NCI-H226 (cell line): ENCODE measurements at regions not wholly inside any gene's neighbourhood (a gene's known extent, or its start where the extent isn't known, plus 50 kb on each side); places are given as distances from the start of the nearest gene placed in this dataset.
"Not testable (repeated sequence)": the region's sequence is repeated elsewhere in the genome, so short reads cannot be mapped to it uniquely, and the experiment has no call there.

Experiments used
- DNase-seq: peaks from one replicate; pipeline ENCODE4 v3.0.0-alpha.2; 2015

DNA sequence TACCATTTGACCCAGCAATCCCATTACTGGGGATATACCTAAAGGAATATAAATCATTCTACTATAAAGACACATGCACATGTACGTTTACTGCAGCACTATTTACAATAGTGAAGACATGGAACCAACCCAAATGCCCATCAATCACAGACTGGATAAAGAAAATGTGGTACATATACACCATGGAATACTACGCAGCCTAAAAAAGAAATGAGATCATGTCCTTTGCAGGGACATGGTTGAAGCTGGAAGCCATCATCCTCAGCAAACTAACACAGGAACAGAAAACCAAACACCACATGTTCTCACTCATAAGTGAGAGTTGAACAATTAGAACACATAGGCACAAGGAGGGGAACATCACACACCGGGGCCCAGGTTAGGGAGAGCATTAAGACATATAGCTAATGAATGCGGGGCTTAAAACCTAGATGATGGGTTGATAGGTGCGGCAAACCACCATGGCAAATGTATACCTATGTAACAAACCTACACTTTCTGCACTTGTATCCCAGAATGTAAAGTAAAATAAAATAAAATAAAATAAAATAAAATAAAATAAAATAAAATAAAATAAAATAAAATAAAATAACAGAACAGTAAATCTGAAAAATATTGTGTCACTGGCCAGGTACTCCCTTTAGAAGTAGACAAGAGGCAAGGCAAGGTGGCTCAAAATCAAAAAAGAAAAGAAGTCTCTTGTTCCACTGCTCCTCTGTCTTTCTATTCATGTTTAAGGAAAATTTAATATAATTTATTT, 423.8 kb upstream of the GRAMD2B start:
- DNase-seq: not testable (repeated sequence)

DNA sequence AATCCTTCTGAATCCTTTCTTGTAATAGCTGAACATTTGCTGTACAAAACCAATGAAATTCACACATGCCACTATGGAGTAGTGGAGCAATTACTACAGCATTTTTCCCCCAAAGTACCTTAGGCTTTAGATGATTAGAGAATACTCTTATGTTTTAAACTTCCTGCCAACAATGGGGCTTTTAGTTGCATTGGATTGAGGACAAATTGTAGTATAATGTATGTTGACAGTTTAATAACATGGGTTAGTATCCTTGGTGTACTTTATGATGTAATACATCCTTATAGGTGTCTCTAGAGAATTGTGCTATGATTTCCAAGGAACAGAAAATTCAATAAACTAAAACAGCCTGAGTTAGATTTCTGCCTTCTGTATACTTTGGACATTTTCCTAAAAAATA, 422.7 kb upstream of the GRAMD2B start:
- no peak for DNase-seq

DNA sequence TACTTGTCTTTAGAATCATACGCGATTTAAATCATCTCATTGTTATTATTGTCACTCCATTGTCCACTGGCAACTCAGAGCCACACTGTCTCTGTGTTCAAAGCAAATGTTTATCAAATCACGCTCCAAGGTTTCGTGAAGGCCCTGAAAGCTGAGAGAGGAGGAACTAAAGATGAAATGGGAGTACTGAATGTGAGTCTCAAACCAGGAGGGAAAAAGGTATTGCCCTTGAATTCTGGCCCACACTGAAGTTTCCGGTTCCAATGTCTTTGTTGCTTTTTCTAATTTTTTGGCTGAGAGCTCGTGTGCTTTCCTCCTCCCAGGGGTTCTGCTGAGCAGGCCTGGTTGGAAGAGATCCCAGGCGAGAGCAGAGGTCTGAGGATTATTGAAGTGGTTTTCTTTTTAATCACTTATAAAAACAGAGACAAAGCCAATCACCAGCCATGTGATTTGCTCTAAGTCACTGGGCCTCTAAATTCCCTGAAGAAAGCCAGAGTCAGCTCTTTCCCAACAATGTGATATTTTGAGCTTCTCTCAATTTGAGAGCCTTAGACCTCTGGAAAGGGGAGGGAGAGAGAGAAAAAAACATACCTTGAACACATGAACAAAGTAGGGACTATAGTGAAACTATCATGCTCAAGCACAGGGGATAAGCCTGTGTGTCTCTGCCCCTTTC, 420.8 kb upstream of the GRAMD2B start:
- DNase-seq: peak; percentile 57

DNA sequence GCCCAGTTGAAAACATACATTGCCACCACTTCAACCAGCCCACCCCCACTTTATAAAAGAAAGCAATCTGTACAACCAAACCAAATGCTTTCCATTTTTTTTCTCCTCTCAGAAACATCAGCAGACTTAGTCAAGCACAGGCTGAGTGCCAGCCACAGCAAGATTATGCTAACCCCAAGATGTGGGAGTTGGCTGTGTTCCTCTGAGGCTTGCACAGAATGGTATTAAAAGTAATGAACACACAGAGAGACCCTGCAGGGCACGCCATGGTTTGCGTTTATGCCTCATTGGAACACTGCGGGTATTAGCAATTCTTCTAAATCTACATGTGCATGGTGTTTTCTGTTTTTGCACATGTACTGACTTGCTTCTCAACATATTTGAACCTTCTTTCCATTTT, 419.9 kb upstream of the GRAMD2B start:
- DNase-seq: peak; percentile 90

DNA sequence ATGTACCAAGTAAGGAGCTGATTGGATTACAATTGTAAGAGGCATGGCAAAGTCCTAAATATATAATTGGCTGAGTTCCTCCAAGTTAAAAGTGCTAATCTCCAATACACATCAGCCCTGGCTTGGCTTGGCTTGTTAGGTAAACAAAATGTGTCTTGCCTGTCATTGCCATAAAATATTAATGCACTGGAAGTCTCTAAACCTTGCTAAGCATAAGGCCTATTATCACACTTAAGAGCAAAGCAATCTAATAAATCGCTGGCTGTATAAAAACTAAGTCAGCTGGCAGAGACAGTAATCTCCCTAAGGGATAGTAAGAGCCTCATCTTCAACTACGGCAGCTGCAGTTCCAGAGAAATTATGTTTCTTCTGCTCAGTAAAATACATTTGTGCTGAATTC, 418.6 kb upstream of the GRAMD2B start:
- no peak for DNase-seq

DNA sequence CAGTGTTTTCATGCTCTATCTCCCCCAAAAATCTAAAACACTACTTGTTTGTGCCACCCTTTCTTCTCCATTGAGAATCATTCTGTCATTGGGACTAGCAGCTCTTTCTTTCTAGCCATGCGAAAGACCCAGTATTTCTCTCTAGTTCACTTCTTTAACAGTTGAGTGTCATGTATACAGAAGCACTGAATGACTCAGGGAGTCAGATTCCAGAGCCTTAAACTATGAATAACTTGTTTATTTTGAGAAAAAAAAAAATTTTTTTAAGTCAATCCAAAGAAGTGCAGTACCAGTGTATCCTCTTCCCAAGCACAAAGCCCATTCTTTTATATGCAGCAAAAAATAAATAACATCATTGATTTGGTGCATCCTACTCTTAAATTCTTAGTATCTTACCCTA, 415.4 kb upstream of the GRAMD2B start:
- no peak for DNase-seq

DNA sequence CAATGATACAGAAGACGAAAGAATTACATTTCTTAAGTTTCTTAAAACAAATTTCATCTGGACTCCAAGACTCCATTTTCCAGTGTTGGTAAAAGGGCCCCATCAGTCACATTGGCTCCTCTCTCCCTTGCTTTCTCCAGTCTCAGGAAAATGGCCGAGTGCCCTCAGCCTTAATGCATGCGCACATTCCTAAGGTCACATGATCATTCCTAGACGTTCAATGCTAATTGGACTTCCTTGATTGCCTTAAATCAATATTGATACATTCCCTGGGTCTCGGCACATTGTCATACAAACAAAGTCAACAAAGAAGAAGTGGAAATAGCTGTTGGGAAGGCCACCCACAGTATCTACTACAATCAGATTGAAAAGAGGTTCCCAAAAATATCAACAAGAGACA, 413.6 kb upstream of the GRAMD2B start:
- no peak for DNase-seq

DNA sequence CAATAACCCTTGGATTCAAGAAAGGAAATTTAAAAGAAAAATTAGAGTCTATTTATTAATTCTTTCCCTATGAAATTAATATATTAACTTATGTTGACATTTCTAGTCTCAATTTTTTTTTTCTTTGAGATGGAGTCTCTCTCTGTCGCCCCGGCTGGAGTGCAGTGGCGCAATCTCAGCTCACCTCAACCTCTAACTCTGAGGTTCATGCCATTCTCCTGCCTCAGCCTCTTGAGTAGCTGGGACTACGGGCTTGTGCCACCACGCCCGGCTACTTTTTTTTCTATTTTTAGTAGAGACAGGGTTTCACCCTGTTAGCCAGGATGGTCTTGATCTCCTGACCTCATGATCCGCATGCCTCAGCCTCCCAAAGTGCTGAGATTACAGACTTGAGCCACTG, 411.7 kb upstream of the GRAMD2B start:
- not testable (repeated sequence) for DNase-seq

DNA sequence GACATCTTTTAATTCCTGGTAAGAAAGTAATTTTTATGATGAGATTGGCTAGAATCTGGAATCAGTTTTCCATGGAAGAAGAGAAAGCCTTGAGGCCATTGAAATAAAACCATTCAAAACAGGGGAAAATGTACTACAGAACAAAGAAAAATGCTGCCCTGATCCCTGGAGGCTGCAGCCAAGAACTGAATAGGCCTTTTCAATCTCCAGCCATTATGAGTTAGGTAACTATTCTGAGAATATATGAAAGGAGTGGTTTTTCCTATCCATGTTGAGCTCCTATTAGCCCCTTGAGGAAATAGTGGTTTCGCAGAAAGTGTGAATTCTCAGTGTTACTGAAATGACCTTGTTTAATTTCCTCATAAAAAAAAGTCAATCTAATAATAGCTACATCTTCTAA, 408.5 kb upstream of the GRAMD2B start:
- no peak for DNase-seq

DNA sequence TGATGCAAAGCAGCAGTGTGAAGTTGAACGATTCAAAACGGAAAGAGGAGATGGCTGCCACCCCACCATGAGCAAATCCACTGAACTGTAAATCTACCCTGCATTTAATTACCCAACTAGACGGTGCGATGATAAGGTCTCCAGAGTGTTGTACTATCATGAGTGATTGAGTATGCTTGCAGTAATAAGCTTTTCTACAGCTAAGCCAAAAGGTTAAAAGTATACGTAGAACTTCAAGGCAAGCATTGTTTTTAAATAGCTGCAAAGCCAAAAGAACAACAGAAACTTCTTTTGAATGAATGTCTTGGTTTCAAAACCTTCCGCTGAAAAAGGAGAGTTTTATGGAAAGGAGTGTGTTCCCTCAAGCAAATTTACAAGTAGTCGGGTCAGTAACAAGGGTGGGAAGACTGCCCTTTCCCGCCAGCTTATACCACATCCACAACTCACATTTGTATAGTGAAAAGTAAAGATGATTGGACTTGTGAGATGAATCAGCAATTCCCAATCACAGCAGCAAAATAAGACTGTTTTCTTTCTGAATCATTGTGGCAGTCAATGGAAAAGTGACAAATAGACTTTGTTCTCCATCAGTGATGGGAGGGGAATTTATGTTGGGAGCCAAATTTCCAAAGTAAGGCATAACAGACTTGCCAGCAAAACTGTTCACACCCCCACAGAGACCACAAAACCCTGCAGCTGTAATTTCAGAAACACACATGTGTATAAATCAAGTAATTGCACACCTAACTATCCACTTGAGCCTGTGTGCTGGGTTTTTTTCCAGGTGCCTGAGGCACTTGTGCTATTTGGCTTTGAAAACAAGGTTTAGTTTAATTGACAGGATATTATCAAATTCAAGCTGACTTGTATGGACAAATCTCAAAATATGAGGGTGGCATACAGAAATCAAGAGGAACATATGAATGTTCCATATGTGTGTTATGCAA, 407.7 kb upstream of the GRAMD2B start:
- no peak for DNase-seq

DNA sequence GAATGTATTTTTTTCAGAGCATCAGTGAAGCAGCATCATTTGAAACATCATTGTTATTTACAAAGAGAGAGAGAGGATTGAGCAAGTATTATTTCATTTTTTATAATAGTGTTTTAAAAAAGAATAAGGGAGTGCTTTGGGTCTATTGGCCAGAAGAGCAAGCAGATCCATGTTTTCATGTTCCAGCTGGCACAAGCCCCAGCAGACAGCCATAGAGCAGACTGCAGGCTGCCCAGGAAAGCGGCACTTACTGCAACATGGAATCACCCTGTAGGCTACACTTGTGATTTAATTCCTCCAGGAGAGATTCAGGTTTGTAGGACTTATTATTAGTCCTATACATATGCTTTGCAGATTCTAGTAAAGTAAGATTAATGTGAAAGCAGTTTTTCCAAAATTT, 407.0 kb upstream of the GRAMD2B start:
- DNase-seq: no peak

DNA sequence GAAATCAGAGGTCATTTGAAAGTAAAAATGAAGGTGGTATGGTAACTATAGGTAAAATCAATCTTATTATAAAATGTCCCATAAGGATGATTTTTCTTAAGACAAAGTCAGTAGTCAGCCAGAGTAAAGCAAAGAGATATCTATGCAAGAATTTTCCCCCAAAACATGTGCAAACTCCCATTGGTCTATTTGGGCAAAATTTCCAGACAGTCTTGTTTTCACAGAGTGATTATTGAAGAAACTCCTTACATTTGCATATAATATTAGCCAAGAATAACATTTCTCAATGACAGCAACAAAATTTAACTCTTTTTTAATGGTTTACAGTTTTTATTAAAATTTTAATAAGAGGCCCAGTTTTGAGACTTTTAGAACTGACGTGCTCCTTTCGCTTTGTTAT, 406.1 kb upstream of the GRAMD2B start:
- DNase-seq: no peak

DNA sequence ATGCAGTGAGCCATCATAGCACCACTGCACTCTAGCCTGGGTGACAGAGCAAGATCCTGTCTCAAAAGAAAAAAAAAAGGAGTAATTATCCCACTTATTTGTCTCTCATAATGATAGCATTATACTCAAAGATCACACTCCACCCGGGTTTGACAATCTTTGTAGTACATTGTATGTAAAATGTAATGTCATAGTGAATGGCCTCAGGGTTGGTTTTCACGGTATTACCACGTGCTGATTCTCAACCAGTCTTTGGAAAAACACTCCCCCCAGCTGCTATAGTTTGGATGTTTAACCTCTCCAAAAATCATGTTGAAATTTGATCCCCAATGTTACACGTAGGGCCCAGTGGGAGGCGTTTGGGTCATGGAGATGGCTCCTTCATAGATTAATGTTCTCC, 402.4 kb upstream of the GRAMD2B start:
- DNase-seq: no peak

DNA sequence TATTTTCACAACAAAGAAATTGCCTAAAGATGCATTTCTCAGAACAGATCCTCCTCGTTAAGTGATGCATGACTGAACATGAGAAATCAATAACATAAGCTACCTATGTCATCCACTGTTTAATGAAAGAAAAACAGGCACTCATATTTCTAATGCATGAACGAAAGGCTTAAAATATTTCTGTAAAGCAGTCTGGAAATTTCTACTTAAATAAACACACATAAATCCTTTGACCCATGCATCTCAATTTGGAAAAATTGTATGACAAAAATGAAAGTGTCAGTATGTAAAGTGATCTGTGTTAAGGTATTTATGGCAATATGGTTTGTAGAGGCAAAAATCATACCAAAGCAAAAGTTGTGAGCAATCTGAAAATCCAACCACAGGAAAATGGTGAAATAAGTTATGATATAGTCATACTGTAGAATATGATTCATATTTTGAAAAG, 399.2 kb upstream of the GRAMD2B start:
- DNase-seq: no peak

DNA sequence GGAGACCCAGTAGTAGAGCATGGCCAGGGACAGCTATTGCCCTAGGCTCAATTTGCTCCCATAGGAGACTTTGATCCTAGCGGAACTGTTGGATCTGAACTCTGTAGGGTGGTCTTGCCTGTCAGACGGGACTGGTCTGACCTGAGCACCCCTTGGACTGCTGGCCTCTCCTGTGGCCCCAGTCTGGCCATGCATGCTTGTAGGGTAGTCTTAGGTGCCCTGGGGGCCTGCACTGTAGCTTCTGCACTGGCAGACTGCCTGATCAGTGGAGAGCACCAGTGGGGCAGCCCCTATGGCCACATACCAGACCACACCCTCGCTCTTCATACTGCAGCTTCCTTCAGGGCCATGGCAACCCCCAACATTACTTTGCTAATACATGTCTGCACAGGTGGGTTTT, 396.1 kb upstream of the GRAMD2B start:
- DNase-seq: no peak

DNA sequence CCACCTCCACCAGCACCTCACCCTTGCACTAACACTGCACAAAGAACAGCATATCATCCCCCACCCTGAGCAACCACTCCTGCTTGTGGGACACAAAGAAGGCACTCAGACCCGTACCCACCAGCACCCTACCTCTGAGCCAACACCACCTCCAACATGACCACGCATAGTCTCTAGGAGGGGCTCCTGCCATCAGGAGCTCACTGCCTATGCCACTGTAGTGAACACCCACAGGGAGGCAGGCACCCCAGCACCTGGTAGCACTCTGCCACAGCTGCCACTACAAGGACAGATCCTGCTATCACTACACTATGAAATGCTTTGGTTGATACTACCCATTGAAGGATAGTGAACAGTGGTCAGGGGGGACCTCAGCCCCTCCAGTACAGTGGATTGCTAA, 395.6 kb upstream of the GRAMD2B start:
- no peak for DNase-seq

DNA sequence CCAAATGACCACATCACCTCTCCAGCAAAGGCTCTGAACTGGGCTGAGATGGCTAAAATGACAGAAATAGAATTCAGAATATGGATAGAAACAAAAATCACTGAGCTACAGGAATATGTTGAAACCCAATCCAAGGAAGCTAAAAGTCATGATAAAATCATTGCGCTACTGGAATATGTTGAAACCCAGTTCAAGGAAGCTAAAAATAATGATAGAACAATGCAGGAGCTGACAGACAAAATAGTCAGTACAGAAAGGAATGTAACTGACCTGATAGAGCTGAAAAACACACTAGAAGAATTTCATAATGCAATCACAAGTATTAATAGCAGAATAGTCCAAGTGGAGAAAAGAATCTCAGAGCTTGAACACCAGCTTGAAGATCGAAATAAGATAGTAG, 394.9 kb upstream of the GRAMD2B start:
- no peak for DNase-seq

DNA sequence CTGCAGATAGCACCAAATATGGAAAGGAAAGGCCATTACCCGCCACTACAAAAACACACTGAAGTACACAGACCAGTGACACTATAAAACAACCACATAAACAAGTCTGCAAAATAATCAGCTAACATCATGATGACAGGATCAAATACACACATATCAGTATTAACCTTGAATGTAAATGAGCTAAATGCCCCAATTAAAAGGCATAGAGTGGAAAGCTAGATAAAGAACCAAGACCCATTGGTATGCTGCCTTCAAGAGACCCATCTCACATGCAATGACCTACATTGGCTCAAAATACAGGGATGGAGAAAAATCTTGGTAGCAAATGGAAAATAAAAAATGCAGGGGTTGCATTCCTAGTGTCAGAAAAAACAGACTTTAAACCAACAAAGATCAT, 393.9 kb upstream of the GRAMD2B start:
- DNase-seq: not testable (repeated sequence)

DNA sequence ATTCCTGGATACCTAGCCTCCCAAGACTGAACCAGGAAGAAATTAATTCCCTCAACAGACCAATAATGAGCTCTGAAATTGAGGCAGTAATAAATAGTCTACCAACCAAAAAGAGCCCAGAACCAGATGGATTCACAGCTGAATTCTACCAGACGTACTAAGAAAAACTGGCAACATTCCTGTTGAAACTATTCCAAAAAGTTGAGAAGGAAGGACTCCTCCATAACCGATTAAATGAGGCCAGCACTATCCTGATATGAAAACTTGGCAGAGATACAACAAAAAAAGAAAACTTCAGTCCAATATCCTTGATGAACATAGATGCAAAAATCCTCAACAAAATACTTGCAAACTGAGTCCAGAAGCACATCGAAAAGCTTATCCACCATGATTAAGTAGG, 392.5 kb upstream of the GRAMD2B start:
- DNase-seq: no peak

DNA sequence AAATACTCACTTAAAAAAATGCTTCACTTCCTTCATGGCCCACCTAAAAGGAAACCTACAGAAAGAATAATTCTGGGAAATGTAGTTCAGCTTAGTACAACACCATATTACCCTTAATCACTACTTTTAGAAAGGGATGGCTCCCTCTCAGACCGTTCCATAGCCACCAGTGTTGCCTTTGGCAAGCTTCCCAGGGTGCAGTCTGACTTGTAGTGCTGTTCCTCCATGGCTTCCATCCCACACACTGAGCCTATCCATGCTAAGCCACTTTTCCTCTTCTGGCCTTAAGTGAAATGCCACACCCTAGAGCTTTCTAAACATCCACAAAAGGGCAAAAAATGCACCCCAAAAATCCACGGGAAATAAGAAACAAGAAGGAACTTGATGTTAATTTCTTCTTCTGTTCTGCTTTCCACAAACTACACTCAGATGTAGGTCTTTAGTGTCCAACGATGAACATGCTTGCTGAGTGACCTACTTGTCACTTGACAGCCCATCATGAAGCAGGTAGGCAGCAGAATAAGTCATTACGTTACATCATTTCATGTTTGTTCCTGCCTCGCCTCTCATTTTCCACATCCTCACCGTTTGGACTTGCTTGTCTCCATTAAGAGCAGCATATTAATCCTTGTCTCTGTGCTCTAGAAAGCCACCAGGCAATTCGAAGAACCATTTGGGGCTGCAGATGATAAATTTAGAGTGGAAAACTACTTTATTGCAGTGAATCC, 391.1 kb upstream of the GRAMD2B start:
- peak; percentile 57 for DNase-seq

DNA sequence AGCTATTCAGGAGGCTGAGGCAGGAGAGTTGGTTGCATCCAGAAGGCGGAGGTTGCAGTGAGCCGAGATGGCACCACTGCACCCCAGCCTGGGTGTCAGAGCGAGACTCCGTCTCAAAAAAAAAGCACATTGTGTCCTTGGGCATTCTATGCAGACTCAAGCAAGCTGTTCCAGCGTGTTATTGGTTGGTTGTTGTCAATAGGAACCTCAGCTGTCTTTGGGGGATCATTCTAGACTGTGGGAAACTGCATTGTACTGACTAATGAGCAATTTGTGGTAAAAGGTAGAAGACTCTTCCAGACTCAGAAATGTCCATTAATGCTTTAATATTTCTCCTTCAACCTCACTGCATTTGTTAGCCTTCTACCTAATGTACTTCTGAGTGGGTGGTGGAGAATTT, 379.5 kb upstream of the GRAMD2B start:
- DNase-seq: no peak

DNA sequence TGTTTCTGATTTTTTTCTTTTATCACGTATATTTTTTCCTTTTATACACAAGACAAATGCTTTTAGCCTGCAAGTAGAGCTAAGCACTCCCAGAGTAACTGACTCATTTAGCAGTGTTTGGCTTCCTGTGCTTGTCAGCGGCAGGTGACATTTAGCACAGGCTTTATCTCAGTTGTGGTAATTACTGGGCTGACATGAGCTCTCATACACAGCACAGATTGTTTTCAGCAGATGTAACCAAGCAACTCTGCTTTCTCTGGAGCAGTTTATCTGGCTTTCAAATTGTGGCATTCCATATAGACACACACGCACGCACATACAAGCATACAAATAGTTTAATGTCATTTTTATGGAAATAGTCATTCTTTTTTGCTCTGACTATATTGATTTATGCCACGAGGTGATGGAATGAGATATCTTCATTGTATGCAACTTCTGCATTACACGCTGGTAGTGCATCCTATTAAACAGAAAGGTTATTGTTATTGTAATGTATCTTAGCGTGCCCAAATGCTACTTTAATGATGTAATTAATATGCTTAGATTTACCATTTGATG, 379.0 kb upstream of the GRAMD2B start:
- DNase-seq: peak; percentile 61
